ENCODE measurements at regions not wholly inside any gene's neighbourhood (a gene's known extent, or its start where the extent isn't known, plus 50 kb on each side); places are given as distances from the start of the nearest gene placed in this dataset.

DNA sequence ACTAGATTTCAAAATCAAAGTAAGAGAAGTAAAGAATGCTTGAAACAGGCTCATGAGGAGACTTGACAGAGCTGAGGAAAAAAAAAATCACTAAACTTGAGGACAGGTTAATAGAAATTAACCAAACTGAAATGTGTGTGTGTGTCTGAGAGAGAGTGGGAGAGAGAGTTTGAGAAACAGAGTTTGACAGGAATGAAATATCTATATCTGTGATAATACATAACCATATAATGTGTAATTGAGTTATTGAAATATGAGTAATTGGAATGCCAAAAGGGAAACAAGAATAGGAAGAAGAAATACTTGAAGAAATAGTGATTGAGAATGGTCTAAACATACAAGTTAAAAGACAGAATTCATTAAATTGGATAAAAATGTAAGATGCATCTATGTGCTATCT is 268.0 kb upstream of the CHRM2 start:
- Histone ChIP-seq H3K27ac (ENCODE audit: insufficient read depth, low read length) (no peak overlapping the region), H4K8ac (ENCODE audit: low read depth in 2 of 2, low read length in 2 of 2) (no peak overlapping the region), H2AK5ac (ENCODE audit: low read depth, low read length) (no peak overlapping the region), H4K91ac (ENCODE audit: insufficient read depth, low read depth, low read length) (no peak overlapping the region), H3K9me3 (ENCODE audit: control insufficient read depth, insufficient read depth, low read length) (no peaks in the 10 kb centered on the region), H2BK20ac (ENCODE audit: low read depth, low read length) (no peak overlapping the region), H4K5ac (ENCODE audit: low read depth, low read length) (no peak overlapping the region), H4K20me1 (ENCODE audit: insufficient read depth, low read length) (no peaks in the 10 kb centered on the region), H2AFZ (replicated peaks; ENCODE audit: low read length, poor library complexity) (no peak overlapping the region), H3K4me1 (ENCODE audit: control insufficient read depth, insufficient read depth, low read length) (no peaks in the 10 kb centered on the region), H3K36me3 (ENCODE audit: control insufficient read depth, insufficient read depth, low read length) (no peaks in the 10 kb centered on the region), H3K79me1 (ENCODE audit: low read depth in 1 of 2, low read length in 2 of 2) (no peaks in the 10 kb centered on the region), H2BK120ac (ENCODE audit: low read depth, low read length) (no peak overlapping the region), H3K14ac (replicated peaks; ENCODE audit: low read depth, low read length) (no peak overlapping the region), H3K4me3 (ENCODE audit: insufficient read depth, low read depth, low read length) (no peak overlapping the region), H3K4me2 (ENCODE audit: low read depth, low read length) (no peak overlapping the region), H3K9ac (ENCODE audit: low read depth, low read length) (no peak overlapping the region), H2AK9ac (replicated peaks; ENCODE audit: low read depth, low read length, poor library complexity) (no peak overlapping the region), H2BK5ac (ENCODE audit: low read depth, low read length, poor library complexity, severe bottlenecking) (no peak overlapping the region), H3K18ac (ENCODE audit: low read depth, low read length) (no peak overlapping the region), H3K27me3 (ENCODE audit: control insufficient read depth, insufficient read depth, low read length) (no peaks in the 10 kb centered on the region), H3K56ac (ENCODE audit: extremely low read depth, insufficient read depth, low read length) (no peak overlapping the region), H2BK15ac (ENCODE audit: low read depth, low read length) (no peak overlapping the region), H3K9me1 (ENCODE audit: insufficient read depth, low read length) (no peaks in the 10 kb centered on the region), H3K23ac (ENCODE audit: low read depth, low read length) (no peak overlapping the region), H3K4ac (ENCODE audit: low read depth, low read length) (no peak overlapping the region)
- TF ChIP-seq SMC3 (IDR thresholded peaks at IDR 0.05; ENCODE audit: low read depth, low read length): no peak
- TF ChIP-seq MAFK (IDR thresholded peaks at IDR 0.05; ENCODE audit: low read depth, low read length): no peak
- no peak for TF ChIP-seq RAD21 (IDR thresholded peaks at IDR 0.05; ENCODE audit: low read length)
- TF ChIP-seq CHD1 (IDR thresholded peaks at IDR 0.05; ENCODE audit: low read depth, low read length): no peak
- no peak for TF ChIP-seq MXI1 (IDR thresholded peaks at IDR 0.05; ENCODE audit: borderline replicate concordance, low read depth, low read length)
- TF ChIP-seq MAZ (IDR thresholded peaks at IDR 0.05; ENCODE audit: borderline replicate concordance, low read depth, low read length): no peak
- no peak for TF ChIP-seq POLR2A (IDR thresholded peaks at IDR 0.05; ENCODE audit: low read depth, low read length)
- TF ChIP-seq BHLHE40 (IDR thresholded peaks at IDR 0.05; ENCODE audit: low read depth, low read length): no peak
- no peak for TF ChIP-seq NFE2L2 (IDR thresholded peaks at IDR 0.05; ENCODE audit: low read depth, low read length)
- in situ Hi-C loops (cut with MboI; ENCODE audit: low sequenced_read_pairs) (no loop called here), dilution Hi-C loops (cut with HindIII; ENCODE audit: low sequenced_read_pairs, unreplicated experiment) (no loop called here), intact Hi-C loops (cut with micrococcal nuclease) (no loop called here)
- no TSS peak for BruUV-seq (replicated peaks)
- CTCF ChIA-PET: no interaction called here
- POLR2A ChIA-PET (ENCODE audit: unreplicated experiment): no interaction called here
- DNase-seq (no peak), ATAC-seq (ENCODE audit: low read depth) (no peak)
